ENCODE measurements at regions not wholly inside any gene's neighbourhood (a gene's known extent, or its start where the extent isn't known, plus 50 kb on each side); places are given as distances from the start of the nearest gene placed in this dataset.
A peak's percentile ranks its signal among the peaks of the same experiment; 100 is the strongest.

DNA sequence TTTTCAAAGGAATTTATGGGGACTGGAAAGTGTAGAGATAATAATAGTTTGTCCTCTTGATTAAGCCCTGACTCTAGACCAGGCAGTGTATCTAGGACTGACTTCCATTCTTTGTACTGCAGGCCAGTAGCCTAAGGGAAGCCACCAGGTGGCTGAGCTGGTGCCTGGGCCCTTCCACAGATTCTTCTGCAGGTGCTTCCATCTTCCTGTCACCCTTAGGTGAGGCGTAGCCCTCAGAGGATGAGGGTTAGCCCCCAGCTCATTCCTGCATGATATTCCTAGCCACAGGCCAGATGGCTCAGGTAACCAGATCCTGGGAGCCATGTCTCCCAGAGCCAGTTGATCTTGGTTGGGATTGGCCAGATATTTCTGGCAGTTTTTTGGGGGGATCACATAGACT is 169.0 kb upstream of the IL12A start:
- Histone ChIP-seq H3K4me3 (ENCODE audit: low read depth, low read length) (no peak overlapping the region), H3K27me3 (ENCODE audit: control insufficient read depth, insufficient read depth, low read length) (no peaks in the 10 kb centered on the region), H3K36me3 (ENCODE audit: control insufficient read depth, insufficient read depth, low read length) (no peaks in the 10 kb centered on the region)
- TF ChIP-seq, protein P1, sequence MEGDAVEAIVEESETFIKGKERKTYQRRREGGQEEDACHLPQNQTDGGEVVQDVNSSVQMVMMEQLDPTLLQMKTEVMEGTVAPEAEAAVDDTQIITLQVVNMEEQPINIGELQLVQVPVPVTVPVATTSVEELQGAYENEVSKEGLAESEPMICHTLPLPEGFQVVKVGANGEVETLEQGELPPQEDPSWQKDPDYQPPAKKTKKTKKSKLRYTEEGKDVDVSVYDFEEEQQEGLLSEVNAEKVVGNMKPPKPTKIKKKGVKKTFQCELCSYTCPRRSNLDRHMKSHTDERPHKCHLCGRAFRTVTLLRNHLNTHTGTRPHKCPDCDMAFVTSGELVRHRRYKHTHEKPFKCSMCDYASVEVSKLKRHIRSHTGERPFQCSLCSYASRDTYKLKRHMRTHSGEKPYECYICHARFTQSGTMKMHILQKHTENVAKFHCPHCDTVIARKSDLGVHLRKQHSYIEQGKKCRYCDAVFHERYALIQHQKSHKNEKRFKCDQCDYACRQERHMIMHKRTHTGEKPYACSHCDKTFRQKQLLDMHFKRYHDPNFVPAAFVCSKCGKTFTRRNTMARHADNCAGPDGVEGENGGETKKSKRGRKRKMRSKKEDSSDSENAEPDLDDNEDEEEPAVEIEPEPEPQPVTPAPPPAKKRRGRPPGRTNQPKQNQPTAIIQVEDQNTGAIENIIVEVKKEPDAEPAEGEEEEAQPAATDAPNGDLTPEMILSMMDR (IDR thresholded peaks at IDR 0.05; ENCODE audit: insufficient read depth, low read length, poor library complexity, severe bottlenecking): no peak
- DNase-seq (ENCODE audit: low read depth): no peak

DNA sequence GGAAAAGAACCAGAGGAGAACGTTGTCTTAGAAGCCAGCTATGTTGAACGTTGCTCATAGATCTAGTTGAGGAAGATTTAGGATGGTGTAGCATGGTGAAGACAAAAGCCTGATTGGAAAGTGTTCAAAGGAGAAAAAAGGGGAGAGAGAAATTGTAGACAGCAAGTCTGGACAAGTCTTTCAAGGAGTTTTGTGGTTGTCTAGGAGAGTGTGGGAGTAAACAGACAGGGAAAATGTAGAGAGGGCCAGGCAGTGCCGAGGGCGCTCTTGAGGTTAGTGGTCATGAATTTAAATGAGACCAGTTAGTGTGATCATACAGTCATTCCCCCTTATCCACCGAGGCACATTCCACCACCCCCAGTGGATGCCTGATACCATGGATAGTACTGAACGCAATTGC is 167.5 kb upstream of the IL12A start:
- TF ChIP-seq, protein P1 (IDR thresholded peaks at IDR 0.05; ENCODE audit: insufficient read depth, low read length, poor library complexity, severe bottlenecking): no peak

DNA sequence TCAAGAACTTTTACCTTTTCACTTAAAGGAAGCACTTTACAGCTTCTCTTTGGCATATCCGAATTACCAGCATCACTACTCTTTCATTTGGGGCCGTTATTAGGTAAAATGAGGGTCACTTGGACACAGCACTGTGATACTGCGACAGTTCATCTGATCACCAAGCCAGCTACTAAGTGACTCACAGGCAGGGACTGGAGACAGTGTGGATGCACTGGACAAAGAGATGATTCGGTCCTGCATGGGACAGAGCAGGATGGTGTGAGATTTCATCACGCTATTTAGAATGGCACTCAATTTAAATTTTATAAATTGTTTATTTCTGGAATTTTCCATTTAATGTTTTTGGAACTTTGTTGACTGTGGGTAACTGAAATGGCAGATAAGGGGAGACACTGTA is 166.9 kb upstream of the IL12A start:
- no peaks in the 10 kb centered on the region for H3K27me3 ChIP-seq (ENCODE audit: control insufficient read depth, insufficient read depth, low read length)
- TF ChIP-seq, protein P1 (IDR thresholded peaks at IDR 0.05; ENCODE audit: insufficient read depth, low read length, poor library complexity, severe bottlenecking): no peak
- H3K4me3 ChIP-seq (ENCODE audit: low read depth, low read length): no peak overlapping the region
- no peak for DNase-seq (ENCODE audit: low read depth)
- H3K36me3 ChIP-seq (ENCODE audit: control insufficient read depth, insufficient read depth, low read length): no peaks in the 10 kb centered on the region

More for the DNA sequence above, 167.5 kb upstream of the IL12A start:
- Histone ChIP-seq H3K36me3 (ENCODE audit: control insufficient read depth, insufficient read depth, low read length) (no peaks in the 10 kb centered on the region), H3K27me3 (ENCODE audit: control insufficient read depth, insufficient read depth, low read length) (no peaks in the 10 kb centered on the region), H3K4me3 (ENCODE audit: low read depth, low read length) (no peak overlapping the region)
- no peak for DNase-seq (ENCODE audit: low read depth)

DNA sequence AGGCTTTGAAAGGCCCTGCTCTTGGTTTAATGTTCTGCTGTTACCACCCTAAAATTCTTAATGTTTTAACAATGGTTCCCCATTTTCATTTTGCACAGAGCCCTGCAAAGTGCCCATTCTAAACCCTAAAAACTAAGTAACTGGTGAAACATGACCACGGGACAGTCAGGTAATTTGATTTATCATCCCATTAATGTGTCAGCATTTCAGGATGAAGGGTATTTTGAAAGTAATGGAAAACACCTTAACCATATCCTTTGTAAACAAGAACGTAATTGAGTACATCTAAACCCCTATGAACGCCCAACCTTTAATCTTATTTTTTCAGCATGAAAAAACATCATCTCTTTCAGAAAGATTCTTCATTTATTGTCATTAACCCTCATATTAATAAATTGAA is 164.9 kb upstream of the IL12A start:
- no peak for DNase-seq (ENCODE audit: low read depth)
- TF ChIP-seq, protein P1 (IDR thresholded peaks at IDR 0.05; ENCODE audit: insufficient read depth, low read length, poor library complexity, severe bottlenecking): no peak
- Histone ChIP-seq H3K27me3 (ENCODE audit: control insufficient read depth, insufficient read depth, low read length) (no peaks in the 10 kb centered on the region), H3K4me3 (ENCODE audit: low read depth, low read length) (no peak overlapping the region), H3K36me3 (ENCODE audit: control insufficient read depth, insufficient read depth, low read length) (no peaks in the 10 kb centered on the region)

DNA sequence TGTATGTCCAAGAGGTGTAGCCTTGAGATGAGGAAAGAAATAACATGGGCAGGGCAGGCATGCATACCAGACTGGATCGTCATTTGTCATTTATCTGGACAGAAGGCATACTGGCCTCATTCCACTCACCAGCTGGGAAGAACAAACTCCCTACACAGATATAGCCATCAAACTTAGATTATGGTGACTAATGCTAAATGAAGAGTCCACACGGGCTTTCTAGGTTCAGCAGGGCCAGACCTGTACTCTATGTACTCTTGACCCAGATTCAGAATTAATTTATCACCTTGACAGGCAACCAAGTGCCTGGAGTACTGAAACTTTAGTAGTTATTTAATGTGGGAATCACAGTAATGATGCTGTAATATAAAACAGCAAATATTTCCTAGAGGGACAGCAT is 164.3 kb upstream of the IL12A start:
- Histone ChIP-seq H3K27me3 (ENCODE audit: control insufficient read depth, insufficient read depth, low read length) (no peaks in the 10 kb centered on the region), H3K36me3 (ENCODE audit: control insufficient read depth, insufficient read depth, low read length) (no peaks in the 10 kb centered on the region), H3K4me3 (ENCODE audit: low read depth, low read length) (no peak overlapping the region)
- TF ChIP-seq, protein P1 (IDR thresholded peaks at IDR 0.05; ENCODE audit: insufficient read depth, low read length, poor library complexity, severe bottlenecking): no peak
- peak; percentile 79 for DNase-seq (ENCODE audit: low read depth)

DNA sequence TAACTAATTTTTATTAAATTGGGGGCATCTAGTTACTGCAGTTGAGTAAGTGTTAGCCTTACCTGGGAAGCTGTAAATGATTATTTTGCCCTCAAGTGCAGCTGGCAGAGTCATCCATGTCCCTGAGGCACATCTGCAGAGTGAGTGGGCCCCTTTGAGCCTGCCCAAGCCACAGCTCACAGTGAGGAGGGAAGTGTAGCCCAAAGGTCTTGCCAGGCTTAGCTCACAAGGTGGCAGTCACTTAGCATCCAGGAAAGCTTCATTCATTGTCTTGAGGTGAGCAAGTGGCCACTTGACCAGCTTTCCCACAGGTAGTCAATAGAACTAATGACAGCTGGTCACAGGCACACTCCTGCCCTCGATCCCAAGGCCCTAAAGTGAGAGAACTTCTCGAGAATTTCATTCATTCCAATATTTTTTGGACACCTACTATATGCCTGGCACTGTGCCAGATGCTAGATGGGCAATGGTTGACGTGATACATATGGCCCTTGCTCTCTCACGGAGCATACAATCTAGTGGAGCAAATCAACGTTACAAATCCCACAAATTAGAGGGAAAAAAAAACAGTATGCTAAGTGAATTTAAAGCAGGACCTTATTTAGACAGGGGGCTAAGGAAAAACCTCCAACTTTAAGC is 163.3 kb upstream of the IL12A start:
- Histone ChIP-seq H3K36me3 (ENCODE audit: control insufficient read depth, insufficient read depth, low read length) (no peaks in the 10 kb centered on the region), H3K4me3 (ENCODE audit: low read depth, low read length) (no peak overlapping the region), H3K27me3 (ENCODE audit: control insufficient read depth, insufficient read depth, low read length) (no peaks in the 10 kb centered on the region)
- TF ChIP-seq, protein P1 (IDR thresholded peaks at IDR 0.05; ENCODE audit: insufficient read depth, low read length, poor library complexity, severe bottlenecking): peak; percentile 15
- no peak for DNase-seq (ENCODE audit: low read depth)
